C4-2B (cell line): ENCODE measurements at regions not wholly inside any gene's neighbourhood (a gene's known extent, or its start where the extent isn't known, plus 50 kb on each side); places are given as distances from the start of the nearest gene placed in this dataset.

ENCODE experiments used
- H3K27ac ChIP-seq: fragments of 450-650 bp; 2 replicates; pipeline ENCODE4 v1.5.1; 2017
- ZFX ChIP-seq: fragments of 450-650 bp; IDR thresholded peaks from 2 replicates; pipeline ENCODE4 v1.6.1; 2017
- TF ChIP-seq, protein P1 (sequence below): fragments of 450-650 bp; conservative IDR thresholded peaks from 2 replicates; pipeline ENCODE4 v1.5.1; 2017; ENCODE audit warnings: mild to moderate bottlenecking

DNA sequence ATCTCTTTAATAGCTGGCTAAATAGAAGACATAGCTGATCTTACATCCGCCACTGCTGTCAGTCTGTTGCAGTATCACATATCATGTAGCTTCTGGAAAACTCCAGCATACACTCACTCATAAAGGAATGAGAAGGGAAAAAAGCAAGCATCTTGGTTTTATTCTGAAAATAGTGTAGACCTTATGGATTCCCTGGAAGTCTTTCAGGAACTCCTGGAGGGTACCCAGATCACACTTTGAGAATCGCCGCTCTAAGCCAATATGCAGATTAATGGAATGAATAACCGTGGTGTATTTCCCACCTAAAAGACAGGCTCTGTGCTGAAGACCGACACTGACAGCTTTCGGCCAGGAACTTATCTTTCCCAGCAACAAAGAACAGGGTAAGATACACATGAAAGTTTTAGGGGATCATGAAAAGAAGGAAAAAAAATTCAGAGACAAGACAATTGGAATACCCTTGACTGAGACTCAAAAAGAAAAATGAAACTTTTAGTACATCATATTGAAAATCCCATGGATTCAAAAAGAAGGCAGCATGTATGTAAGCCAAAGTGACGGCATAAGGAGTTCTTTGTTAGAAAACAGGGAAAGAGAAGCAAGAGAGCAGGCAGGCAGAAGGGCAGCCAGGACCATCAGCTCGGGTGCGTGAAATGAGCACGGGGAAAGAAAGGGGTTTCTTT, 56.4 kb upstream of the SEC11C start:
- H3K27ac ChIP-seq: no peak overlapping the region
- no peak for TF ChIP-seq ZFX
- TF ChIP-seq, protein P1, sequence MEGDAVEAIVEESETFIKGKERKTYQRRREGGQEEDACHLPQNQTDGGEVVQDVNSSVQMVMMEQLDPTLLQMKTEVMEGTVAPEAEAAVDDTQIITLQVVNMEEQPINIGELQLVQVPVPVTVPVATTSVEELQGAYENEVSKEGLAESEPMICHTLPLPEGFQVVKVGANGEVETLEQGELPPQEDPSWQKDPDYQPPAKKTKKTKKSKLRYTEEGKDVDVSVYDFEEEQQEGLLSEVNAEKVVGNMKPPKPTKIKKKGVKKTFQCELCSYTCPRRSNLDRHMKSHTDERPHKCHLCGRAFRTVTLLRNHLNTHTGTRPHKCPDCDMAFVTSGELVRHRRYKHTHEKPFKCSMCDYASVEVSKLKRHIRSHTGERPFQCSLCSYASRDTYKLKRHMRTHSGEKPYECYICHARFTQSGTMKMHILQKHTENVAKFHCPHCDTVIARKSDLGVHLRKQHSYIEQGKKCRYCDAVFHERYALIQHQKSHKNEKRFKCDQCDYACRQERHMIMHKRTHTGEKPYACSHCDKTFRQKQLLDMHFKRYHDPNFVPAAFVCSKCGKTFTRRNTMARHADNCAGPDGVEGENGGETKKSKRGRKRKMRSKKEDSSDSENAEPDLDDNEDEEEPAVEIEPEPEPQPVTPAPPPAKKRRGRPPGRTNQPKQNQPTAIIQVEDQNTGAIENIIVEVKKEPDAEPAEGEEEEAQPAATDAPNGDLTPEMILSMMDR: no peak

DNA sequence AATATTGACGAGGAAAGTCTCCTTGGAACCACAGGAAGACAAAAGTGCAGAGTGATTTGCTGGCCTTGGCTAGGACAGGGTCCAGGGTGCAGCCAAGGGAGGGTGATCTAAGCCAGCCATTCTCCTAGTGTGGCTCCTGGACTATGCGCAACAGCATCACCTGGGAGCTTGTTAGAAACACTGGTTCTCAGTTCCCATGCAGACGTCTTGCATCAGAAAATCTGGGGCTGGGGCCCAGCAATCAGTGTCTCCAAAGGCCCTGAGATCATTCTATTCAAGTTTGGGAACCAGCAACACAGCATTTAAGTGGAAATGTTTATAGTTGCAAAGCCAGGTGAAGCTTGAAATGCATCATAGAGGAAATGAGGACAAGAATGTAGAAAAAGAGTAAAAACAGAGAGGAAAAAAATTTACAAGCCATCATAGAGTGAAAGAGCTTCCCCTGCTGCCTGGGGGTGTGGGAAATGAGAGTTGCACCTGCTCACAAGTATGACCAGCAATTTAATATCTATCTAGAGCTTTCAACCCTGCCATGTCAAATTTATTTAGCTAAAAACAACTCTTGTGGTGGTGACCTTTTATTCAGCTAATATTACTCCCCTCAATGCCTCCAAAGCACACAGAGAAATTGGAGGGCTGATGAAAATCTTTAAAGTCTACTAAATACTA, 54.4 kb upstream of the SEC11C start:
- no peak for TF ChIP-seq ZFX
- TF ChIP-seq, protein P1: no peak
- no peak overlapping the region for H3K27ac ChIP-seq

DNA sequence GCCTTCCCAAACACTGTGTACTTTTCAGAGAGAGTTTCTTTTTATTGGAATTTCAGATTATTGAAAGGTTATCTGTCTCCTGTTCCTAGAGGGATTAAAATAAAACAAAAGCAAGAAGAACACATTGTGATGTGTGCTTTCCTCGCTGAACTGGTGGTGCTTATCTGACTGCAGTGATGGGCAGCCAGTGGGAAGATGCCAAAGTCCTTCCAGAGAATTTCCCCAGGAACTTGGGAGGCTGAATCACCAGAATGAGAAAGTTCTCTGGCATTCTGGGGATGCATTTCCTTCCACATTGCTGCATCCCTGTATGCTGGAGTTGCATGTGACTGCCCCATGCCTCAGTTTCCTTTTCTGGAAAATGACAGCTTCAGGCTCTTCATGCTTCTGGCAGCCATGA, 53.9 kb upstream of the SEC11C start:
- no peak for TF ChIP-seq ZFX
- TF ChIP-seq, protein P1: no peak
- H3K27ac ChIP-seq: no peak overlapping the region

DNA sequence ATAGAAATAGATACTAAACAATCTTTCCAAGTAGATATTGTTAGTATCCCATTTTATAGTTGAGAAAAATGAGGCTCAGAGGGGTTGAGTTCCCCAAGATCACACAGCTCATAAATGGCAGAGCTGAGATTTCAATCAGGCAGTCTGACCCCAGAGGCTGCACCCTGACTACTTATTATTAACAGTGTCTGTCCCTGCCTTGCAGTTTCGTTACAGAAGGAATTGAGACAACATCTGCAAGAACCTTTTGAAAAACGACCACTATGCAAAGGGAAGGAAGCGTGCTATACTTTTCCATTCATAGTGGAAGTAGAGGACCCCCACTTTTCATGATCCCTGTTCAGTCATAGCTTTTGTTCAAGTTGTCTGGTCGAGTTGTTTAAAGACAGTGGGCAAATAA, 53.2 kb upstream of the SEC11C start:
- TF ChIP-seq, protein P1: no peak
- TF ChIP-seq ZFX: no peak

DNA sequence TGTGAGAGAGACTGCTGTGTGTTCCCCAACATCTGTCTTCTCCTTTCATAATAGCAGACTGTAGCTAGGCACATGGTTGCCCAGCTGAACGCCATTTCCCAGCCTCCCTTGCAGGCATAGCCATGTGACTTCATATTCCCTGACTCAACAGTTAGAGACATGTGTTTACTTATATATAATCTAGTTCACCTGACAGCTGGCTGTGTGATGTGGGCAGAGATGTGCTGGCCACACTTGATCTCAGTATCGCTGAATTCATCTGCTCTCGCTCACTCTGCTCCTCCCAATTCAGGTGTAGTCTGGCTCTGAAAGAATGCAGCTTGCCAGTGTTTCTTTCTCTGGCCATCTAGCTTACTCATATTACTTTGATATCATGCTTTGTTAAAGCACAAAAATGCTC, 52.3 kb upstream of the SEC11C start:
- TF ChIP-seq ZFX: no peak
- TF ChIP-seq, protein P1: no peak
- H3K27ac ChIP-seq: no peak overlapping the region

More for the DNA sequence above, 53.2 kb upstream of the SEC11C start:
- H3K27ac ChIP-seq: no peak overlapping the region
